DND-41 (cell line): ENCODE measurements at regions not wholly inside any gene's neighbourhood (a gene's known extent, or its start where the extent isn't known, plus 50 kb on each side); places are given as distances from the start of the nearest gene placed in this dataset.

Experiments
- EZH2 ChIP-seq: IDR thresholded peaks from 3 replicates; pipeline ENCODE4 v1.6.1; 2012; ENCODE audit warnings: borderline replicate concordance, low read depth, mild to moderate bottlenecking, moderate library complexity, low read length, inconsistent platforms; ENCODE audit not compliant: severe bottlenecking
- TF ChIP-seq, protein P1 (sequence below): IDR thresholded peaks from 2 replicates; pipeline ENCODE4 v1.5.1; 2012; ENCODE audit warnings: borderline replicate concordance, low read length, moderate library complexity, mild to moderate bottlenecking; ENCODE audit not compliant: poor library complexity, severe bottlenecking; ENCODE audit errors: extremely low read depth

DNA sequence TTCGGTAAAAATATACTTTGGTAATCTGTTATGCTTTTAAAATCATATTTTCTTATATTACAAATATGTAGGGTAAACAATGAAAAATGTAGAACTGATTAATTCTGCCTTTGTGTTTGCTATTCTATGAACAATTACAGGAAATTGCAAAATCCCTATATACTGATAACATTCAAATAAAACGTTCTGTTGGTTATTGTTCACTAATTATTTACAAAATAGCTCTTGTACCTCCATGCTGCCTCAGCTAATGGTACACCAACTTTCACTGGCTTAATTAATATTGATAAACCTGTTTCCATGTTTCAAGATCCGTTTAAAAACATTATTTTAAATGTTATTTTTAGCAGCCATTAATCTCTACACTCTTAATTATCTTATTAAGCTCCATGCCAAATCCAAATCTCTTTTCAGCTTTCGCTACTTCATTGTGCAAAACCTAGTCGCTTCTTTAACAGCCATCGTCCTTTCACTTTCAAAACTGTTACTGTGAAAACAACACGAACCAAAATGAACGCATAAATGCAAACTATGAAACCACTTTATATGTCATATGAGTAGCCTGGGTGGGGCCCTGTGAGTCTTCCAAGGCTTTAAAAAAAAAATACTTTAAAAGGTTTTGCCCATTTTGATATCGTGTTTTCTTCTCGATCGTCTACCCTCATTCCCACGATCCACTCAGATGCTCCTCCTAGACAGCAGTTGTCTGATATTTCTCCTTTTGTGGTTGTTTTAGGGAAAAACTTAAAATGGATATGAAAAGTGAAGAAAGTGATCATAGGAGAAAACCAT, 807.1 kb downstream of the USP25 start:
- TF ChIP-seq, protein P1, sequence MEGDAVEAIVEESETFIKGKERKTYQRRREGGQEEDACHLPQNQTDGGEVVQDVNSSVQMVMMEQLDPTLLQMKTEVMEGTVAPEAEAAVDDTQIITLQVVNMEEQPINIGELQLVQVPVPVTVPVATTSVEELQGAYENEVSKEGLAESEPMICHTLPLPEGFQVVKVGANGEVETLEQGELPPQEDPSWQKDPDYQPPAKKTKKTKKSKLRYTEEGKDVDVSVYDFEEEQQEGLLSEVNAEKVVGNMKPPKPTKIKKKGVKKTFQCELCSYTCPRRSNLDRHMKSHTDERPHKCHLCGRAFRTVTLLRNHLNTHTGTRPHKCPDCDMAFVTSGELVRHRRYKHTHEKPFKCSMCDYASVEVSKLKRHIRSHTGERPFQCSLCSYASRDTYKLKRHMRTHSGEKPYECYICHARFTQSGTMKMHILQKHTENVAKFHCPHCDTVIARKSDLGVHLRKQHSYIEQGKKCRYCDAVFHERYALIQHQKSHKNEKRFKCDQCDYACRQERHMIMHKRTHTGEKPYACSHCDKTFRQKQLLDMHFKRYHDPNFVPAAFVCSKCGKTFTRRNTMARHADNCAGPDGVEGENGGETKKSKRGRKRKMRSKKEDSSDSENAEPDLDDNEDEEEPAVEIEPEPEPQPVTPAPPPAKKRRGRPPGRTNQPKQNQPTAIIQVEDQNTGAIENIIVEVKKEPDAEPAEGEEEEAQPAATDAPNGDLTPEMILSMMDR = no peak
- no peak for TF ChIP-seq EZH2
